Endothelial cell of hepatic sinusoid (primary cell): ENCODE measurements at regions not wholly inside any gene's neighbourhood (a gene's known extent, or its start where the extent isn't known, plus 50 kb on each side); places are given as distances from the start of the nearest gene placed in this dataset.

ENCODE experiments used
- in situ Hi-C: cut with HindIII; loops from 2 replicates; pipeline ENCODE4 v1.10.0; 2017; ENCODE audit warnings: low sequenced_read_pairs

GRCh38 chr1:4976859-4977440 lies 322.5 kb downstream of the AJAP1 start:
- in situ Hi-C loops = no loop called here

- in situ Hi-C loops = no loop called here
Measured at GRCh38 chr1:4975856-4976255, 321.4 kb downstream of the AJAP1 start.

- in situ Hi-C loops = no loop called here
Measured at GRCh38 chr1:4974981-4975685, 320.7 kb downstream of the AJAP1 start.

- in situ Hi-C loops = no loop called here
Measured at GRCh38 chr1:4973341-4973740, 318.9 kb downstream of the AJAP1 start.

GRCh38 chr1:4972761-4973320 lies 318.4 kb downstream of the AJAP1 start:
- in situ Hi-C loops = no loop called here

DNA sequence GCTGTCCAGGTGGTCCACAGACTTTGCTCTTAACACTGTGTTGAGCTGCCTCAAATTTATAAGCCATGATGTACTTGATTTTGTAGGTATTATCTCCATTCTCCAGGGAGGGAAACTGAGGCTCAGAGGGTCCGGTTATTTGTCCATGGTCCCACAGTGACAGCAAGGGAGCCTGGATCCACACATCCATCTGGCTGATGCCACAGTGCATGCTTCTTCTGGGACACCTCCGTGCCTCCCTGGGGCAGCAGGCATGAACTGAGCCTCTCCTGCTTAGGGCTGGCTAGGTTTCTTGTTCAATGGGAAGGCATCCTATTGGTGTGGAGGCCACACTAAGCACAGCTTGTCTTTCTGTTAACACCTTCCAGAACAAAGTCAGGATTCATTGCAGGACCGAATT lies 317.3 kb downstream of the AJAP1 start:
- in situ Hi-C loops = no loop called here

GRCh38 chr1:4970532-4970931 lies 316.1 kb downstream of the AJAP1 start:
- in situ Hi-C loops = no loop called here

GRCh38 chr1:4969556-4970129 lies 315.2 kb downstream of the AJAP1 start:
- in situ Hi-C loops = no loop called here

DNA sequence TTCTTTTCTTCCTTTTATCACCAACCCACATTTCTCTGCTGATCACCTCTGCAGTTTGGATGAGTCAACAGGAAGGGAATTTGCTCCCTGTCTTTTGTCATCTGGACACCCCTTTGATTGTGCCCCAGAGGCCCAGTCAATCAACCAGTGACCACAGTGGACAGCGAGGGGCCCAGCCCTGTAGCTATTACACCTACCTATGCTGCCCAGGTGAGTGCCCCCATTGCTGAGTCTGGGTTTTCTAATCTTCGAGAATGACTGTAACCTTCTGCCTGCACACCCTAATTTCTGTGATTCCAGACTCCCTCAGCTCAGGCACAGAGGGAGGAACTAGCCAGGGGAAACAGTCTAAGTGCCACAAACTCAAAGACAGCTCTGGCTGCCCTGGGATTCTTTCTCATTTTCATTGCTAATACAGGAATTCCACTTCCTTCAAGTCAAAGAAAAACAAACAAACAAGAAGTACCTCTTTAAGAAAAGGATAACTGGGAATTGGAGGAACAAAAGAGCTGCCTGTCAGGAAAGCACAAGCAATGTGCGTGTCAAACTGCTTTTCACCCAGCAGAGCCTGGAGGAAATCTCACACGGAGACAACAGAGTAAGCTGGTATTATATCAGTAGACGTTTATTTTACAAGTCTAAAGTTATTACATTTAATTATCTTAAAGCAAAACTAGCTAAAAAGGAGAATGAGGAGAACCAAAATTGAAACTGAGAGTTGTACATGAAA lies 311.1 kb downstream of the AJAP1 start:
- in situ Hi-C loops = no loop called here

- in situ Hi-C loops = no loop called here
Measured at GRCh38 chr1:4964634-4965345, 310.4 kb downstream of the AJAP1 start.

DNA sequence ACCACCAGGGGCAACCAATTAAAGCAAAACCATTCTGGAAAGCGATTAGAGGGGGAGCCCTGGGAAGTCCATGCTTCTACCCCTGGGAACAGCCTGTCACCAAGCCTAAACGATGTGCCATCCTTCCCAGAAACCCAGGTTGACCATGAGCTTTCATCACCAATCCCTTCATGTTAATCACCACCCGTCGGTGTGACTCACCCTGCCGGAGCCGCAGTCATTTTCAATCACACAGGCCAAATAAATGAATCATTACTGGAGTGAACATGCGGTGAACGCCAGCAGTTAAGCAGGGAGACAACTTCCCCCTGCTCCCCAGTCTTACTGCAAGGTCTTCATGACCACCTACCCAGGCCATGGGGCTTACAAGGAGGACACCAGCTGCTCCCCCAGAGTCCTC lies 308.8 kb downstream of the AJAP1 start:
- in situ Hi-C loops = no loop called here

- in situ Hi-C loops = no loop called here
Measured at GRCh38 chr1:4962836-4963235, 308.4 kb downstream of the AJAP1 start.

GRCh38 chr1:4961935-4962645 lies 307.7 kb downstream of the AJAP1 start:
- in situ Hi-C loops = no loop called here

DNA sequence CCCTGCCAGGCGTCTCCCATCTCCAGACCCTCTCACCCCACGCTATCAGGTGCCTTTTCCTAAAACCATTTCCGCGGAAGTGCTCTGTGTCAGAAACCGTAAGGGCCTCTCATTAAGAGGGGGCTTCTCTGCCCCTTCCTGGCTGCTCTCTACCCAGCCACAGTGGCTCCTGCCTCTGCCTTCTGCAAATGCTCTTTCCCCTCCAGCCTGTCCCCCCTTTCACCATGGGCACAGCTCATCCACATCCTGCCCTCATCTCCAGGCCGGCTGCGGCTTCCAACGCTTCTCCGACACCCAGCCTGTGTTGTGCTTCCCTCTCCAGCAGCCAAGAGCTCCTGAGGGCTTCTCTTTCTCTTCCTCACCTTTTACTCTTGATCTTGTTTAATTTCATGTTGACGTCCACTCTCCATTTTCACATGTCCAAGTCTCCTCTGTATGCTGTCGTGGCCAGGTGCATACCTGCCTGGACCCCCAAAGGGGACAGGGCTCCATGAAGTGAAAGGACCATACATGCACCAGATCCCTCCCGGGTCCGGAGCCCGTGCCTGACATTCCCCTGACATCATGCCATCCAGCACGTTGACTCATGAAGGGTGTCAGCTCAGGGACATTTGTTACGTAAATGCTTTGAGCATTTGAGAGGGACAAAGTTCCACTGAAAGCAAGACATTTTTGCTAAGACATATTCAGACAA lies 306.5 kb downstream of the AJAP1 start:
- in situ Hi-C loops = no loop called here

DNA sequence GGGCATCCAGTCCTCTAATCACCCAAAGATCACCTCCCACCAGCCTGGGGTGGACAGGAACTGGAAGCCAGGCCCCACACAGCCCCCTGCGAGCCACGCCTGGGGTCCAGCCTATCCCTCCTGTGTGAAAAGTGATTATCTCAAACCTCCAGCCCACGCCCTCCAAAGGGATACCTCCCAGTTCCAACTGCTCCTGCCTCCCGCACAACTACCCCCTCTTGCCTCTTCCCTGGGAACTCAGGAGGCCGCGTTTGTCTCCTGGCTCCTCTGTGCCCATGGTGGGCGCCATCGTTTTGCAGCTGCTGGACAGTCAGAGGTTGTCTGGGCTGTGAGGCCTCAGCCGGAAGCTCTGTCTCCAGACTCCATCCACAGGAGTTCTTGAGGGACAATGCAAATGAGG lies 305.9 kb downstream of the AJAP1 start:
- in situ Hi-C loops = no loop called here

DNA sequence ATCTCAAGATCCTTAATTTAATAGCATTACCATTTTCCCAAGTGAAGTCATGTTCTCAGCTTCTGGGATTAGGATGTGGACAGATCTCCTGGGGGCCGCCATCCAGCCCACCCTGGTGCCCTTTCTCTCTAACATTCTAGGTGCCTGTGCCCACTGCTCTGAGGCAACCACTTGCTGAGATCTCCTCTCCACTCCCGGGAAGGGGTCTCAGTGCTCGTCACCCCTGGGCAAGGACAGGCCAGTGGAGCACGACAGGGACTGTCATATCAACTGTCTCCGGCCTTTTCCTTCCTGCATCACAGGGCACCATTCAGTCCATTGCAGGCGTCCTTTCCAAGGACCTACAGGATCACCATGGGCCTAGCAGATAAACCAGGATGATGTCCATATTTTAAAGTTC lies 304.8 kb downstream of the AJAP1 start:
- in situ Hi-C loops = no loop called here

DNA sequence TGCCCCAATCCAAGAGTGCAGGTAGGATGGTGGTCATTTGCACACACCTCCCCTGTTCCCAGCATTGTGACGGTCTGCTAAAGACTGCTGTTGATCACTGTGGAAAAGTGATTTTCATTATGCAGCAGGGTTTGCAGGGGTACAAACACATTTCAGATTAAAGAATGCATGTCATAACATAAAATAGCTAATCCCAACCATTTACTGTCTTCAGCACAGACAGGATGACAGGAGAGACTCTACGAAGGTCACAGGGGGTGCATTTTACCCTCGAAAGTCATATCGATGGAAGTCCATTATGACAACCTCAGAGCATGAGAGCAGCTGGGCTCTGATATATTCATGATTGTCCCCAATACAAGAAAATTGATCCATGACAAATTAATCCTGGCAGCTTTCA lies 302.6 kb downstream of the AJAP1 start:
- in situ Hi-C loops = no loop called here

DNA sequence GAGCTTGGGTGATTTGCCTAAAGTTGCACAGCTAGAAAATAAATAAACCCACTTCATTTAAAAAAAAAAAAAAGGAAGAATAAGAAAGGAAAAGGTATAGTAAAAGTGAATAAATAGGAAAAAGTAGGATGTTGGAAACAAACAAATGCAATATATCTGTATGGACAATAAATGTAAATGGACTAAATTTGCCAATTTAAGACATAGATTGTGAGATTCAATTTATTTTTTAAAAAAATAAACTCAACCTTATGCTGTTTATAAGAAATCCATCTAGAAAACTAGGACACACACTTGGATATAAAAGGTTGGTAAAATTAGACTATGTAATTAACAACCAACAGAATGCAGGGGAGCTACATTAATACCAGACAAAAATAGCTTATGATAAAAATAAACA lies 300.0 kb downstream of the AJAP1 start:
- in situ Hi-C loops = no loop called here

DNA sequence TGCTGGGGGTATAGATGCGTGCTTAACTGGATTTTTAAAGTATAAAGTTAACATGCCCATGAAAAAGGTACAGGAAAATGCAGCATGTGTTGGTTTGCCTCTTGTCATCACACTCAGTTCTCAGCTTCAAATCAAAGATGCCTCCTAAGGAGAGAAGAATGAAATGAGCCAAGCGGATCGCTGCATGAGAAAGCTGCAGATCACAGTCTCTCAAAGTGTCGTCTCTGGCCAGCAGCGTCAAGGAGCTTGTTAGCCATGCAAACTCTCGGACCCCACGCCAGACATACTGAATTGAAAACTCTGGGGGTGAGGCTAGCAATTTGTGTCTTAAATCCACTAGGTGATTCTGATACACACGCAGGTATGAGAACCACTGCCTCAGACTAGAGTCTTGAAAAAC lies 297.2 kb downstream of the AJAP1 start:
- in situ Hi-C loops = no loop called here

- in situ Hi-C loops = no loop called here
Measured at GRCh38 chr1:4946343-4946742, 291.9 kb downstream of the AJAP1 start.
